Thyroid gland (tissue), 4 donors: ENCODE measurements at regions not wholly inside any gene's neighbourhood (a gene's known extent, or its start where the extent isn't known, plus 50 kb on each side); places are given as distances from the start of the nearest gene placed in this dataset.

Experiments
- DNase-seq, 2 donors: peaks; one replicate each; pipeline ENCODE4 v3.0.0-alpha.2; 2019
- H3K27ac ChIP-seq, 3 donors: fragments of 200-600 bp; sonication (generic); 1 replicate in 2 of 3; 2 replicates in 1 of 3; pipeline ENCODE4 v1.5.1; 2016 to 2019; ENCODE audit warnings: mild to moderate bottlenecking in 1 of 3, moderate library complexity in 1 of 3
- H3K27me3 ChIP-seq: fragments of 200-600 bp; sonication (generic); one replicate; pipeline ENCODE4 v1.5.1; 2019
- H3K36me3 ChIP-seq, 2 donors: fragments of 200-600 bp; sonication (generic); one replicate each; pipeline ENCODE4 v1.5.1; 2016 to 2019
- H3K4me1 ChIP-seq, 2 donors: fragments of 200-600 bp; sonication (generic); one replicate each; pipeline ENCODE4 v1.5.1; 2017 to 2019
- H3K4me3 ChIP-seq, 3 donors: fragments of 200-600 bp; sonication (generic); replicated peaks in 1 of 3; 1 replicate in 2 of 3; 2 replicates in 1 of 3; pipeline ENCODE4 v1.5.1; 2016; ENCODE audit warnings: mild to moderate bottlenecking in 1 of 3
- H3K9me3 ChIP-seq: fragments of 200-600 bp; sonication (generic); one replicate; pipeline ENCODE4 v1.5.1; 2017
- CTCF ChIP-seq, 6 experiments: fragments of 200-600 bp in 3 of 6; fragments of 450-650 bp in 3 of 6; sonication (generic) in 3 of 6; IDR thresholded peaks; one replicate each; pipeline ENCODE4 v1.5.1; 2016 to 2019; ENCODE audit warnings: antibody characterized with exemption in 6 of 6, mild to moderate bottlenecking in 2 of 6, inconsistent platforms in 1 of 6, moderate library complexity in 1 of 6
- POLR2A ChIP-seq, 2 donors: fragments of 450-650 bp; IDR thresholded peaks; one replicate each; pipeline ENCODE4 v1.6.1; 2017; ENCODE audit warnings: antibody characterized with exemption in 2 of 2, mild to moderate bottlenecking in 2 of 2, moderate library complexity in 1 of 2
- WGBS, 2 donors: methylation state at CpG; one replicate each; pipeline ENCODE4 v1.1.5; 2017; 5-methylcytosine and 5-hydroxymethylcytosine counted together
- intact Hi-C: fragments of 100-400 bp; cut with DNase I; formaldehyde crosslinking; loops from one replicate; pipeline ENCODE4 v1.15.1; 2023

GRCh38 chr12:19847294-19848059, 408.2 kb downstream of the AEBP2 start:
- Histone ChIP-seq H3K4me3 (no peak overlapping the region), H3K27ac (peak overlapping the region in 2 of 3 donors; percentile 6 to 36), H3K36me3 (no peaks in the 10 kb centered on the region), H3K4me1 (peaks cover 12 to 18% of the 10 kb centered on the region in 2 donors), H3K27me3 (no peaks in the 10 kb centered on the region), H3K9me3 (no peaks in the 10 kb centered on the region)
- 65 to 79% methylated on average over 11 of the region's 11 CpGs for WGBS, 2 donors
- no peak for DNase-seq
- intact Hi-C loops, result no loop called here
- TF ChIP-seq CTCF (IDR thresholded peaks at IDR 0.05) (no peak), POLR2A (IDR thresholded peaks at IDR 0.05) (no peak)

DNA sequence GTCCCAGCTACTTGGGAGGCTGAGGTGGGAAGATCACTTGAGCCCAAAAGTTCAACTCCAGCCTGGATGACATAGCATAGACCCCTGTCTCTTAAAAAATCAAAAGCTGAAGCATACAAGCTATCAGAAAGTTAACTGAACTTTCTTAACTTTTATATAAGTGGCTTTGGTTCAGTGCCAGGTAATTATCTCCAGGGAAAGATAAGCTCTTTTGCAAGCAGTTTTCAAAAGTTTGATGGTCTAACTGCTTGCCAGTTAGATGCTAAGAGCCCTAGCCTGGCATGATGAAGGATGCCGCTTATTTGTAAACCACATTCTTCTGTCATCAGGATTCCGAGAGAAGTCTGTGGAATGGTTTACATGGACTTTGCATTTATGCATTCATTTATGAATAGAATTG, 409.1 kb downstream of the AEBP2 start:
- no peak overlapping the region for H3K27ac ChIP-seq
- no peak for DNase-seq
- intact Hi-C loops, result no loop called here
- H3K4me3 ChIP-seq, result no peak overlapping the region
- H3K27me3 ChIP-seq, result no peaks in the 10 kb centered on the region
- TF ChIP-seq POLR2A (IDR thresholded peaks at IDR 0.05), result no peak
- TF ChIP-seq CTCF (IDR thresholded peaks at IDR 0.05), result no peak
- 92 to 95% methylated on average over 2 of the region's 2 CpGs for WGBS, 2 donors
- peaks cover 12 to 21% of the 10 kb centered on the region in 2 donors for H3K4me1 ChIP-seq
- H3K36me3 ChIP-seq, result no peaks in the 10 kb centered on the region
- no peaks in the 10 kb centered on the region for H3K9me3 ChIP-seq

DNA sequence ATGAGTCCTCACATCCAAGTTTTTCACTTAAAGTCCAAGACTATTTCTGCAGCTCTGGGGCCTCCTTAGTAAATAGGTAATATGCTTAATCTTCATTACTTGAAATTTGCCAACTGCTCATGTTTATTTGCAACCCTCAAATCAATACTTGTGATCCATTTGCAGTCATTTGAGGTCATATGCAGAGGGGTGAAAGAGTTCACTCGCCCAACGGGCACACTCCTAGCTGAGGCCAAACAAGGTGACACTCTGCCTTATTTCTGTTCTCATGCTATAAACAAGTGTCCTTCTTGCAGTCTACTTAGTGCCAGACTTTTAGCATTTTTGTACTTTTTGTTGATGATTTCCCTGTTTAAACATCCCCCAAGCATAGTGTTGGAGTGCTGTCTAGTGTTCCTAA, 409.9 kb downstream of the AEBP2 start:
- WGBS, 2 donors, result 73 to 77% methylated on average over 2 of the region's 2 CpGs
- H3K36me3 ChIP-seq, result no peaks in the 10 kb centered on the region
- H3K4me1 ChIP-seq, result peaks cover 12 to 21% of the 10 kb centered on the region in 2 donors
- DNase-seq, result no peak
- no peaks in the 10 kb centered on the region for H3K27me3 ChIP-seq
- H3K9me3 ChIP-seq, result no peaks in the 10 kb centered on the region
- intact Hi-C loops, result no loop called here
- H3K4me3 ChIP-seq, result no peak overlapping the region
- TF ChIP-seq CTCF (IDR thresholded peaks at IDR 0.05) (no peak), POLR2A (IDR thresholded peaks at IDR 0.05) (no peak)
- H3K27ac ChIP-seq, result no peak overlapping the region

- Histone ChIP-seq H3K4me1 (peaks cover 12 to 21% of the 10 kb centered on the region in 2 donors), H3K27ac (peak overlapping the region in 1 of 3 donors; percentile 60), H3K27me3 (no peaks in the 10 kb centered on the region), H3K4me3 (no peak overlapping the region), H3K9me3 (no peaks in the 10 kb centered on the region), H3K36me3 (no peaks in the 10 kb centered on the region)
- TF ChIP-seq POLR2A (IDR thresholded peaks at IDR 0.05) (no peak), CTCF (IDR thresholded peaks at IDR 0.05) (no peak)
- intact Hi-C loops, result no loop called here
- DNase-seq, result peak; percentile 50 to 57
- WGBS, 2 donors, result 47% methylated on average over 11 of the region's 11 CpGs
These were observed 411.2 kb downstream of the AEBP2 start for GRCh38 chr12:19850346-19851065.
